SK-N-SH treated with all-trans-retinoic acid at 6 μM for 48 hours (cell line): ENCODE measurements at regions not wholly inside any gene's neighbourhood (a gene's known extent, or its start where the extent isn't known, plus 50 kb on each side); places are given as distances from the start of the nearest gene placed in this dataset.
A peak's percentile ranks its signal among the peaks of the same experiment; 100 is the strongest.
"Not testable (repeated sequence)": the region's sequence is repeated elsewhere in the genome, so short reads cannot be mapped to it uniquely, and the experiment has no call there.

Experiments used
- ATAC-seq: fragments of 200-7000 bp; cut with Tn5 transposase; 3 replicates; pipeline ENCODE4 v1.9.1; 2020; ENCODE audit warnings: mild to moderate bottlenecking, moderate library complexity
- ARNTL ChIP-seq: fragments of 450-650 bp; formaldehyde crosslinking; IDR thresholded peaks from 2 replicates; pipeline ENCODE4 v1.5.0; 2020; ENCODE audit warnings: low read depth, mild to moderate bottlenecking, moderate library complexity, borderline replicate concordance
- BACH2 ChIP-seq: fragments of 250-450 bp; sonication (Bioruptor Pico); IDR thresholded peaks from 2 replicates; pipeline ENCODE4 v1.9.0; 2021; ENCODE audit warnings: mild to moderate bottlenecking, borderline replicate concordance
- CREB5 ChIP-seq: fragments of 250-450 bp; sonication (Bioruptor Pico); IDR thresholded peaks from 2 replicates; pipeline ENCODE4 v1.5.1; 2020; ENCODE audit warnings: low read depth, mild to moderate bottlenecking, moderate library complexity
- CSDC2 ChIP-seq: fragments of 250-450 bp; sonication (Bioruptor Pico); IDR thresholded peaks from 2 replicates; pipeline ENCODE4 v1.5.0; 2020; ENCODE audit warnings: mild to moderate bottlenecking, moderate library complexity
- ESRRG ChIP-seq: fragments of 250-450 bp; sonication (Bioruptor Pico); IDR thresholded peaks from 2 replicates; pipeline ENCODE4 v1.6.1; 2021; ENCODE audit warnings: mild to moderate bottlenecking
- GLIS3 ChIP-seq: fragments of 250-450 bp; sonication (Bioruptor Pico); IDR thresholded peaks from 2 replicates; pipeline ENCODE4 v1.5.0; 2020; ENCODE audit warnings: mild to moderate bottlenecking, moderate library complexity
- OSR1 ChIP-seq: fragments of 250-450 bp; sonication (Bioruptor Pico); IDR thresholded peaks from 2 replicates; pipeline ENCODE4 v1.8.0; 2022; ENCODE audit warnings: moderate library complexity, mild to moderate bottlenecking, inconsistent platforms
- PPARA ChIP-seq: fragments of 250-450 bp; sonication (Bioruptor Pico); IDR thresholded peaks from 2 replicates; pipeline ENCODE4 v1.5.0; 2020; ENCODE audit warnings: mild to moderate bottlenecking, borderline replicate concordance
- RARB ChIP-seq: fragments of 250-450 bp; sonication (Bioruptor Pico); IDR thresholded peaks from 2 replicates; pipeline ENCODE4 v1.8.0; 2021; ENCODE audit warnings: mild to moderate bottlenecking, moderate library complexity
- TCF4 ChIP-seq: fragments of 250-450 bp; sonication (Bioruptor Pico); IDR thresholded peaks from 2 replicates; pipeline ENCODE4 v1.8.0; 2021; ENCODE audit warnings: mild to moderate bottlenecking, moderate library complexity, borderline replicate concordance
- TOX ChIP-seq: fragments of 250-450 bp; sonication (Bioruptor Pico); IDR thresholded peaks from 2 replicates; pipeline ENCODE4 v1.8.0; 2021; ENCODE audit warnings: mild to moderate bottlenecking, moderate library complexity, borderline replicate concordance
- TSHZ2 ChIP-seq: fragments of 250-450 bp; sonication (Bioruptor Pico); IDR thresholded peaks from 2 replicates; pipeline ENCODE4 v1.5.0; 2020; ENCODE audit warnings: mild to moderate bottlenecking, moderate library complexity
- ZFP3 ChIP-seq: fragments of 250-450 bp; sonication (Bioruptor Pico); IDR thresholded peaks from 2 replicates; pipeline ENCODE4 v1.5.0; 2020; ENCODE audit warnings: mild to moderate bottlenecking, moderate library complexity
- ZFP30 ChIP-seq: fragments of 450-650 bp; formaldehyde crosslinking; IDR thresholded peaks from 2 replicates; pipeline ENCODE4 v1.5.0; 2022; ENCODE audit warnings: mild to moderate bottlenecking, moderate library complexity
- ZNF565 ChIP-seq: fragments of 450-650 bp; formaldehyde crosslinking; conservative IDR thresholded peaks from 2 replicates; pipeline ENCODE4 v1.5.0; 2020; ENCODE audit warnings: low read depth, mild to moderate bottlenecking, moderate library complexity
- ZNF8 ChIP-seq: fragments of 450-650 bp; formaldehyde crosslinking; IDR thresholded peaks from 2 replicates; pipeline ENCODE4 v1.5.0; 2020; ENCODE audit warnings: mild to moderate bottlenecking, moderate library complexity
- TF ChIP-seq, protein P1 (sequence below): fragments of 250-450 bp; sonication (Bioruptor Pico); IDR thresholded peaks from 2 replicates; pipeline ENCODE4 v1.8.0; 2020; ENCODE audit warnings: mild to moderate bottlenecking, moderate library complexity, borderline replicate concordance
- TF ChIP-seq, protein P2 (sequence below): fragments of 250-450 bp; sonication (Bioruptor Pico); IDR thresholded peaks from 2 replicates; pipeline ENCODE4 v1.5.1; 2021; ENCODE audit warnings: mild to moderate bottlenecking, moderate library complexity
- TF ChIP-seq, protein P3 (sequence below): fragments of 250-450 bp; sonication (Bioruptor Pico); IDR thresholded peaks from 2 replicates; pipeline ENCODE4 v1.8.0; 2021; ENCODE audit warnings: low read depth, mild to moderate bottlenecking, moderate library complexity, borderline replicate concordance

DNA sequence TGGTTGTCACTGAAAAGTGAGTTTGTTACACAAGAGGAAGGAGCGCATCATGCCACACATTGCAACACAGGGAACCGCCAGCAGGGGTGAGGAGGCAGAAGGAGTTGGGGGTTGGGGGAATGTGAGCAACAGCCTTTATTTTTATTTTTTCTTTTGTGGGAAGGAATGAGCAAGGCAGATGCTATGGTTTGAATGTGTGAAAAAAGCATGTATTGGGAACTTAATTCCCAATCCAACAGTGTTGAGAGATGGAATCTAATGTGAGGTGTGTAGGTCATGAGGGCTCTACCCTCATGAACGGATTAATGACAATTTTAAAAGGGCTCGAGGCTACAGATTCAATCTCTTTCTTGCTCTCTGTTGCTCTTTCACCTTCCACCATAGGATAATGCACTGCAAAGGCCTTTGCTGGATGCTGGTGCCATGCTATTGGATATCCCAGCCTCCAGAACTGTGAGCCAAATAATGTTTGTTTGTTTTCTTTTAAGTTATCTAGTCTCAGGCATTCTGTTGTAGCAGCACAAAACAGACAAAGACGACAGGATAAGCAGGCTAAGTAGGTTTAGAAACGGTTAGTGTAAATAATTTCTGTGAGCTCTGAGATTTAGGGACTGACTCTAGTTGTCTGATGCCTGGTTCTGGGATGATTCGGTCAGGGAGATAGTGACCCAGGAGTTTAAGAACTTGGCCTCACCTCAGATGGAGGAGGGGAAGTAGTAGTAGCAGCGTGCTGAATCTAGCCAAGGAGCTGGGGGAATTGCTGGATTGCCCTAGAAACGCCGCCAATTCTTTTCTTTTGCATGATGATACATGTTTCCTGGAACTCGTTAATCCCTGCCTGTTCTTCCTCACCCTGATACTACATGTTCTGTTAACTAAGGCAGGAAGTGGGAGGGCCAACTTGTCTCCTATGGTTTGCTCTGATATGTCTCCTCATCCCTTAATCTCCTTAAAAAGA is 156.6 kb upstream of the CTSO start:
- TF ChIP-seq ESRRG (CRISPR knock-in tag) (no peak), CSDC2 (no peak), OSR1 (no peak), PPARA (CRISPR knock-in tag) (no peak), ARNTL (CRISPR knock-in tag) (no peak), ZNF565 (CRISPR knock-in tag) (no peak)
- TF ChIP-seq, protein P1, sequence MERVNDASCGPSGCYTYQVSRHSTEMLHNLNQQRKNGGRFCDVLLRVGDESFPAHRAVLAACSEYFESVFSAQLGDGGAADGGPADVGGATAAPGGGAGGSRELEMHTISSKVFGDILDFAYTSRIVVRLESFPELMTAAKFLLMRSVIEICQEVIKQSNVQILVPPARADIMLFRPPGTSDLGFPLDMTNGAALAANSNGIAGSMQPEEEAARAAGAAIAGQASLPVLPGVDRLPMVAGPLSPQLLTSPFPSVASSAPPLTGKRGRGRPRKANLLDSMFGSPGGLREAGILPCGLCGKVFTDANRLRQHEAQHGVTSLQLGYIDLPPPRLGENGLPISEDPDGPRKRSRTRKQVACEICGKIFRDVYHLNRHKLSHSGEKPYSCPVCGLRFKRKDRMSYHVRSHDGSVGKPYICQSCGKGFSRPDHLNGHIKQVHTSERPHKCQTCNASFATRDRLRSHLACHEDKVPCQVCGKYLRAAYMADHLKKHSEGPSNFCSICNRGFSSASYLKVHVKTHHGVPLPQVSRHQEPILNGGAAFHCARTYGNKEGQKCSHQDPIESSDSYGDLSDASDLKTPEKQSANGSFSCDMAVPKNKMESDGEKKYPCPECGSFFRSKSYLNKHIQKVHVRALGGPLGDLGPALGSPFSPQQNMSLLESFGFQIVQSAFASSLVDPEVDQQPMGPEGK (CRISPR knock-in tag): no peak
- peak; percentile 77 for ATAC-seq

- not testable (repeated sequence) for ATAC-seq
Measured at GRCh38 chr4:156109087-156109486, 155.4 kb upstream of the CTSO start.

- TF ChIP-seq OSR1: no peak
- TF ChIP-seq ARNTL (CRISPR knock-in tag): no peak
- TF ChIP-seq TCF4: no peak
- TF ChIP-seq, protein P2, sequence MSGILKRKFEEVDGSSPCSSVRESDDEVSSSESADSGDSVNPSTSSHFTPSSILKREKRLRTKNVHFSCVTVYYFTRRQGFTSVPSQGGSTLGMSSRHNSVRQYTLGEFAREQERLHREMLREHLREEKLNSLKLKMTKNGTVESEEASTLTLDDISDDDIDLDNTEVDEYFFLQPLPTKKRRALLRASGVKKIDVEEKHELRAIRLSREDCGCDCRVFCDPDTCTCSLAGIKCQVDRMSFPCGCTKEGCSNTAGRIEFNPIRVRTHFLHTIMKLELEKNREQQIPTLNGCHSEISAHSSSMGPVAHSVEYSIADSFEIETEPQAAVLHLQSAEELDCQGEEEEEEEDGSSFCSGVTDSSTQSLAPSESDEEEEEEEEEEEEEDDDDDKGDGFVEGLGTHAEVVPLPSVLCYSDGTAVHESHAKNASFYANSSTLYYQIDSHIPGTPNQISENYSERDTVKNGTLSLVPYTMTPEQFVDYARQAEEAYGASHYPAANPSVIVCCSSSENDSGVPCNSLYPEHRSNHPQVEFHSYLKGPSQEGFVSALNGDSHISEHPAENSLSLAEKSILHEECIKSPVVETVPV (CRISPR knock-in tag): no peak
- TF ChIP-seq BACH2 (CRISPR knock-in tag): no peak
- TF ChIP-seq ZNF8 (CRISPR knock-in tag): no peak
- ATAC-seq: no peak
Measured at GRCh38 chr4:156103311-156103710, 149.6 kb upstream of the CTSO start.

DNA sequence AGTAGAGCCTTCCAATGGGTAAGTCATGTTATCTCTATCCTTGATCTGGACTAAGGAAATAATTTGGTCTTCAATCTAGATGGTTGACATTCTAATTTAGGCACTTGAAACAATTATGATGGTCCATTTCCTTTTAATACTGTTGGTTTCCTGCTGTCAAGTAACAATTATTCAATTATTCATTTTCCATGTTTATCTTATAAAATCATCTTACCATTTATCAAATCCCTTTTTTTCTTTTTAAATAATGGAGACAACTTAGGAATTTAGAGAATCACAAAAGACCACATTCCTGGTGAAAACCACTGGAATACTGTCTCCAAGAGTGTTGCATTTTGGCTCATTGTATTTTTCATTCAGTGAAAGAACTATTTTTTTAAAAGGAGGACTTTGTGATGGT is 148.7 kb upstream of the CTSO start:
- no peak for ATAC-seq
- TF ChIP-seq PPARA (CRISPR knock-in tag) (no peak), ESRRG (CRISPR knock-in tag) (no peak), TSHZ2 (no peak), TCF4 (no peak), CREB5 (no peak), TOX (CRISPR knock-in tag) (no peak), BACH2 (CRISPR knock-in tag) (no peak), ZFP30 (CRISPR knock-in tag) (no peak), RARB (CRISPR knock-in tag) (no peak)

DNA sequence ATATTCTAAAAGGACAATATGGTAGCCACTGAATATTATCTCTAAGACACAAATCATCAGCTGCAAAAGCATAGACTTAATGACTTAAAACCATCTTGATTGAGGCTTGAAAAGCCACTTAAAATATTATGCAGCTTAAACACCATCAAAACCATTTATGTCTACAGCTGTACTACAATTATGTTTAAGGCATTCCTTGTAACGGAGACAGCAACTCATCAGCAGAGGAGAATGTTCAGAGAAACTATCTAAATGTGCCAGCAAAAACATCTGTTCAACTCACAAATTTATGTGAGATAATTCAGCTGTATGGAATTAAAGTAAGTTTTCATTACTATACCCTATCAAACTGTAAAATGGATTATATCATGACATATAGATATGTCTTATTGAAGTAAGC is 147.9 kb upstream of the CTSO start:
- TF ChIP-seq GLIS3 (CRISPR knock-in tag) (no peak), ZNF8 (CRISPR knock-in tag) (no peak), CSDC2 (no peak), ARNTL (CRISPR knock-in tag) (no peak), ZFP3 (CRISPR knock-in tag) (no peak)
- TF ChIP-seq, protein P3, sequence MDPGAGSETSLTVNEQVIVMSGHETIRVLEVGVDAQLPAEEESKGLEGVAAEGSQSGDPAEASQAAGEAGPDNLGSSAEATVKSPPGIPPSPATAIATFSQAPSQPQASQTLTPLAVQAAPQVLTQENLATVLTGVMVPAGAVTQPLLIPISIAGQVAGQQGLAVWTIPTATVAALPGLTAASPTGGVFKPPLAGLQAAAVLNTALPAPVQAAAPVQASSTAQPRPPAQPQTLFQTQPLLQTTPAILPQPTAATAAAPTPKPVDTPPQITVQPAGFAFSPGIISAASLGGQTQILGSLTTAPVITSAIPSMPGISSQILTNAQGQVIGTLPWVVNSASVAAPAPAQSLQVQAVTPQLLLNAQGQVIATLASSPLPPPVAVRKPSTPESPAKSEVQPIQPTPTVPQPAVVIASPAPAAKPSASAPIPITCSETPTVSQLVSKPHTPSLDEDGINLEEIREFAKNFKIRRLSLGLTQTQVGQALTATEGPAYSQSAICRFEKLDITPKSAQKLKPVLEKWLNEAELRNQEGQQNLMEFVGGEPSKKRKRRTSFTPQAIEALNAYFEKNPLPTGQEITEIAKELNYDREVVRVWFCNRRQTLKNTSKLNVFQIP (CRISPR knock-in tag): no peak
- ATAC-seq: no peak
